ENCODE measurements at regions not wholly inside any gene's neighbourhood (a gene's known extent, or its start where the extent isn't known, plus 50 kb on each side); places are given as distances from the start of the nearest gene placed in this dataset.

- TF ChIP-seq ATF6 (CRISPR knock-in tag; IDR thresholded peaks at IDR 0.05) (no peak), SMAD3 (CRISPR knock-in tag; IDR thresholded peaks at IDR 0.05; ENCODE audit: borderline replicate concordance) (no peak), ZBTB21 (CRISPR knock-in tag; IDR thresholded peaks at IDR 0.05; ENCODE audit: borderline replicate concordance) (no peak), MAX (CRISPR knock-in tag; IDR thresholded peaks at IDR 0.05) (no peak), ZNF219 (CRISPR knock-in tag; IDR thresholded peaks at IDR 0.05; ENCODE audit: borderline replicate concordance) (no peak)
These were observed 271.9 kb downstream of the GPM6A start (continued) for GRCh38 chr4:175540151-175540550.

DNA sequence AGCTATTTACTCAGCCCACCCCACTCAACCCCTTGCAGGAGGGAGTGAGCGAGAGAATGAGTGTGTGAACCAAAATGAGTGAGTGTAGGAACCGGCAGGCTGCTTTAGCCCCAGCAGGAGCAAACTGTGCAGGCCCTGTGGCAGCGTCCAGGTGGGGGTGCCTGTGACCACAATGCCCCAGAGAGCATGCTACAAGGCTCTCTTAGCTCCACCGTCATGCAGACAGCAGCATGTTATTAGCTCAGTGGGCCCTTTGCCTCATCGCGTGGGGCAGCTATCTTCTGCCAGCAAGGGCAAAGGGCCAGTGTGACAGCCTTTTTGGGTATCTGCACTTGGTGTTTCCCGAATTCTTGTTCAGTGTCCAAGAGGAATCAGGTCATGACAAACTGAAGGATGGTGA is 271.3 kb downstream of the GPM6A start:
- Mint-ChIP-seq H3K9me3 (peaks cover 5% of the 10 kb centered on the region), H3K36me3 (peaks cover 5% of the 10 kb centered on the region; the same call in 1 of the 2 replicates), H3K4me1 (no peaks in the 10 kb centered on the region), H3K4me3 (no peak overlapping the region), H3K27me3 (ENCODE audit: low read depth) (no peaks in the 10 kb centered on the region), H3K27ac (no peak overlapping the region)
- ATAC-seq (peak; percentile 28; the same call in 1 of the 2 replicates), DNase-seq (ENCODE audit: low spot score) (no peak)
- ChIA-PET POLR2A (no interaction called here), CTCF (no interaction called here)
- TF ChIP-seq GABPB1 (CRISPR knock-in tag; IDR thresholded peaks at IDR 0.05), result no peak
- no peak for TF ChIP-seq ZNF138 (CRISPR knock-in tag; conservative IDR thresholded peaks at IDR 0.05)
- TF ChIP-seq RORB (CRISPR knock-in tag; IDR thresholded peaks at IDR 0.05), result no peak
- no peak for TF ChIP-seq GRHL2 (CRISPR knock-in tag; IDR thresholded peaks at IDR 0.05; ENCODE audit: insufficient replicate concordance, severe bottlenecking)
- TF ChIP-seq RELA (CRISPR knock-in tag; IDR thresholded peaks at IDR 0.05; ENCODE audit: borderline replicate concordance), result no peak
- no peak for TF ChIP-seq TEAD4 (CRISPR knock-in tag; IDR thresholded peaks at IDR 0.05)
- TF ChIP-seq PREB (CRISPR knock-in tag; IDR thresholded peaks at IDR 0.05; ENCODE audit: borderline replicate concordance), result no peak
- TF ChIP-seq NFATC4 (CRISPR knock-in tag; IDR thresholded peaks at IDR 0.05), result no peak
- TF ChIP-seq TP53 (CRISPR knock-in tag; IDR thresholded peaks at IDR 0.05), result no peak
- no peak for TF ChIP-seq FOXP4 (CRISPR knock-in tag; IDR thresholded peaks at IDR 0.05)
- TF ChIP-seq, protein P1, sequence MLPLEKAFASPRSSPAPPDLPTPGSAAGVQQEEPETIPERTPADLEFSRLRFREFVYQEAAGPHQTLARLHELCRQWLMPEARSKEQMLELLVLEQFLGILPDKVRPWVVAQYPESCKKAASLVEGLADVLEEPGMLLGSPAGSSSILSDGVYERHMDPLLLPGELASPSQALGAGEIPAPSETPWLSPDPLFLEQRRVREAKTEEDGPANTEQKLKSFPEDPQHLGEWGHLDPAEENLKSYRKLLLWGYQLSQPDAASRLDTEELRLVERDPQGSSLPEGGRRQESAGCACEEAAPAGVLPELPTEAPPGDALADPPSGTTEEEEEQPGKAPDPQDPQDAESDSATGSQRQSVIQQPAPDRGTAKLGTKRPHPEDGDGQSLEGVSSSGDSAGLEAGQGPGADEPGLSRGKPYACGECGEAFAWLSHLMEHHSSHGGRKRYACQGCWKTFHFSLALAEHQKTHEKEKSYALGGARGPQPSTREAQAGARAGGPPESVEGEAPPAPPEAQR (CRISPR knock-in tag; IDR thresholded peaks at IDR 0.05), result no peak
- no peak for TF ChIP-seq TCF7 (CRISPR knock-in tag; IDR thresholded peaks at IDR 0.05; ENCODE audit: low read depth)
- TF ChIP-seq GTF2I (CRISPR knock-in tag; conservative IDR thresholded peaks at IDR 0.05), result no peak
- TF ChIP-seq NR2C2 (CRISPR knock-in tag; IDR thresholded peaks at IDR 0.05), result no peak
- TF ChIP-seq PRDM15 (CRISPR knock-in tag; IDR thresholded peaks at IDR 0.05), result no peak
- TF ChIP-seq SOX15 (CRISPR knock-in tag; IDR thresholded peaks at IDR 0.05), result no peak

All from WTC11 (cell line).